Type B pancreatic cell (in vitro differentiated cells): ENCODE measurements at regions not wholly inside any gene's neighbourhood (a gene's known extent, or its start where the extent isn't known, plus 50 kb on each side); places are given as distances from the start of the nearest gene placed in this dataset.

ENCODE experiments used
- DNase-seq: peaks from one replicate; pipeline ENCODE4 v3.0.0; 2021; ENCODE audit warnings: mixed read lengths; ENCODE audit not compliant: unreplicated experiment; ENCODE audit errors: extremely low spot score
- H3K27ac Mint-ChIP-seq: 2 replicates; pipeline ENCODE4 v1.8.0; 2021; ENCODE audit warnings: mild to moderate bottlenecking, mixed read lengths
- H3K27me3 Mint-ChIP-seq: 2 replicates; pipeline ENCODE4 v1.8.0; 2021; ENCODE audit warnings: mixed read lengths
- H3K36me3 Mint-ChIP-seq: 2 replicates; pipeline ENCODE4 v1.8.0; 2021; ENCODE audit warnings: mixed read lengths
- H3K4me1 Mint-ChIP-seq: one replicate; pipeline ENCODE4 v1.8.0; 2021; ENCODE audit warnings: mixed read lengths; ENCODE audit not compliant: unreplicated experiment
- H3K4me3 Mint-ChIP-seq: 2 replicates; pipeline ENCODE4 v1.8.0; 2021; ENCODE audit warnings: mild to moderate bottlenecking, mixed read lengths
- H3K9me3 Mint-ChIP-seq: 2 replicates; pipeline ENCODE4 v1.8.0; 2021; ENCODE audit warnings: mixed read lengths
- CTCF ChIP-seq: fragments of 200-600 bp; sonication (generic); conservative IDR thresholded peaks from 2 replicates; pipeline ENCODE4 v1.5.0; 2021; ENCODE audit warnings: antibody characterized with exemption, mild to moderate bottlenecking

GRCh38 chr2:18664421-18664820, 75.1 kb upstream of the NT5C1B start:
- DNase-seq: no peak
- Mint-ChIP-seq H3K4me1 (peaks cover 16% of the 10 kb centered on the region), H3K27ac (no peak overlapping the region), H3K4me3 (no peak overlapping the region), H3K36me3 (no peaks in the 10 kb centered on the region), H3K27me3 (no peaks in the 10 kb centered on the region), H3K9me3 (no peaks in the 10 kb centered on the region)
- TF ChIP-seq CTCF: no peak

GRCh38 chr2:18663861-18664260, 74.5 kb upstream of the NT5C1B start:
- Mint-ChIP-seq H3K9me3 (no peaks in the 10 kb centered on the region), H3K27me3 (no peaks in the 10 kb centered on the region), H3K27ac (no peak overlapping the region), H3K4me3 (no peak overlapping the region), H3K4me1 (peaks cover 16% of the 10 kb centered on the region), H3K36me3 (no peaks in the 10 kb centered on the region)
- no peak for DNase-seq
- no peak for TF ChIP-seq CTCF

GRCh38 chr2:18662689-18663088, 73.3 kb upstream of the NT5C1B start:
- Mint-ChIP-seq H3K4me3 (no peak overlapping the region), H3K27ac (no peak overlapping the region), H3K36me3 (no peaks in the 10 kb centered on the region), H3K9me3 (no peaks in the 10 kb centered on the region), H3K27me3 (no peaks in the 10 kb centered on the region), H3K4me1 (peaks cover 16% of the 10 kb centered on the region)
- TF ChIP-seq CTCF: no peak
- DNase-seq: no peak

- no peaks in the 10 kb centered on the region for H3K36me3 Mint-ChIP-seq
- no peaks in the 10 kb centered on the region for H3K9me3 Mint-ChIP-seq
- peaks cover 16% of the 10 kb centered on the region for H3K4me1 Mint-ChIP-seq
Observed at GRCh38 chr2:18659915-18660314, 70.5 kb upstream of the NT5C1B start.

GRCh38 chr2:18656048-18656447, 66.7 kb upstream of the NT5C1B start:
- TF ChIP-seq CTCF: no peak
- Mint-ChIP-seq H3K9me3 (no peaks in the 10 kb centered on the region), H3K4me3 (no peak overlapping the region), H3K4me1 (no peaks in the 10 kb centered on the region), H3K36me3 (no peaks in the 10 kb centered on the region), H3K27me3 (no peaks in the 10 kb centered on the region), H3K27ac (no peak overlapping the region)
- no peak for DNase-seq

More at GRCh38 chr2:18659915-18660314, 70.5 kb upstream of the NT5C1B start:
- no peak overlapping the region for H3K4me3 Mint-ChIP-seq
- no peak for DNase-seq
- no peaks in the 10 kb centered on the region for H3K27me3 Mint-ChIP-seq
- TF ChIP-seq CTCF: no peak
- no peak overlapping the region for H3K27ac Mint-ChIP-seq
